Erythroblast (primary cell): ENCODE measurements at regions not wholly inside any gene's neighbourhood (a gene's known extent, or its start where the extent isn't known, plus 50 kb on each side); places are given as distances from the start of the nearest gene placed in this dataset.
"Not testable (repeated sequence)": the region's sequence is repeated elsewhere in the genome, so short reads cannot be mapped to it uniquely, and the experiment has no call there.

Source experiments
- GATA1 ChIP-seq: IDR thresholded peaks from 2 replicates; pipeline ENCODE4 v1.6.1; 2011; ENCODE audit warnings: low read depth, mild to moderate bottlenecking, control low read depth, low read length, moderate library complexity
- POLR2A ChIP-seq: IDR thresholded peaks from 2 replicates; pipeline ENCODE4 v1.6.1; 2011; ENCODE audit warnings: mild to moderate bottlenecking, low read length

DNA sequence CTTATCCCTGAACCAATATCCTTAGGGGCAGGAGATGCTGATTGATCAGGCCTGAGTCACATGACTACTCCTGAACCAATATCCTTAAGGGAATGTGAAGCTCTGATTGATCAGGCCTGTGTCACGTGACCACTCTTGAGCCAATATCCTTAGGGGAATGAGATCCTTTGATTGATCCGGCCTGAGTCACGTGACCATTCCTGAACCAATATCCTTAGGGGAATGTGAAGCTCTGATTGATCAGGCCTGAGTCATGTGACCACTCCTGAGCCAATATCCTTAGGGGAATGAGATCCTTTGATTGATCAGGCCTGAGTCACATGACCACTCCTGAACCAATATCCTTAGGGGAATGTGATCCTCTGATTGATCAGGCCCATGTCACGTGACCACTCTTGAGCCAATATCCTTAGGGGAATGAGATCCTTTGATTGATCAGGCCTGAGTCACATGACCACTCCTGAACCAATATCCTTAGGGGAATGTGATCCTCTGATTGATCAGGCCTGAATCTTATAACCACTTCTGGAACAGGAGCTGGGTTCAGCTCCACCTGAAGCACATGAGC lies 100.6 kb upstream of the TMEM132D start:
- TF ChIP-seq POLR2A, GATA1: not testable (repeated sequence)
